Lower leg skin (tissue), 3 donors: ENCODE measurements at regions not wholly inside any gene's neighbourhood (a gene's known extent, or its start where the extent isn't known, plus 50 kb on each side); places are given as distances from the start of the nearest gene placed in this dataset.

Experiments
- POLR2A ChIP-seq, 2 donors: fragments of 450-650 bp; IDR thresholded peaks; one replicate each; pipeline ENCODE4 v1.6.1; 2016 to 2017; ENCODE audit warnings: antibody characterized with exemption in 2 of 2, mild to moderate bottlenecking in 1 of 2, moderate library complexity in 1 of 2
- TF ChIP-seq, protein P1 (sequence below), 3 donors: fragments of 450-650 bp; IDR thresholded peaks; one replicate each; pipeline ENCODE4 v1.5.1; 2016; ENCODE audit warnings: antibody characterized with exemption in 3 of 3, mild to moderate bottlenecking in 3 of 3, moderate library complexity in 2 of 3

DNA sequence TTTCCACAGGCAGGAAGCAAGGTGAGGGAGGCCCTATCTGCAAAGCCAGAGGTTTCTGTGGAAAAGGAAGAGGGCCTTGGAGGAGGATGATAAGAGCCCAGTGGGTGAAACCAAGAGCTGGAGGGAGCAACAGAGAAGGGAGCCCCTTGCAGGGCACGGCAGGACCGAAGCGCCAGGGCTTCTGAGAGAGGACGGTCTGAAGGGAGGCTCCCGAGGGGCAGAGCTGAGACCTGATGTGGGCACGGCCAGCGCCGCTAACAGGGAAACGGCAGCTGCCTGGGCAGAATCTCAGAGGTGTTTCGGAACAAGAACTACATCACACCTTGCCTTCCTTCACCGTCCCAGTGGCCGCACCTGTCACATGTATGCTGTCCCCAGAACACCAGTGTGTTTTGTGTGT, 144.3 kb upstream of the ADARB2 start:
- TF ChIP-seq, protein P1, sequence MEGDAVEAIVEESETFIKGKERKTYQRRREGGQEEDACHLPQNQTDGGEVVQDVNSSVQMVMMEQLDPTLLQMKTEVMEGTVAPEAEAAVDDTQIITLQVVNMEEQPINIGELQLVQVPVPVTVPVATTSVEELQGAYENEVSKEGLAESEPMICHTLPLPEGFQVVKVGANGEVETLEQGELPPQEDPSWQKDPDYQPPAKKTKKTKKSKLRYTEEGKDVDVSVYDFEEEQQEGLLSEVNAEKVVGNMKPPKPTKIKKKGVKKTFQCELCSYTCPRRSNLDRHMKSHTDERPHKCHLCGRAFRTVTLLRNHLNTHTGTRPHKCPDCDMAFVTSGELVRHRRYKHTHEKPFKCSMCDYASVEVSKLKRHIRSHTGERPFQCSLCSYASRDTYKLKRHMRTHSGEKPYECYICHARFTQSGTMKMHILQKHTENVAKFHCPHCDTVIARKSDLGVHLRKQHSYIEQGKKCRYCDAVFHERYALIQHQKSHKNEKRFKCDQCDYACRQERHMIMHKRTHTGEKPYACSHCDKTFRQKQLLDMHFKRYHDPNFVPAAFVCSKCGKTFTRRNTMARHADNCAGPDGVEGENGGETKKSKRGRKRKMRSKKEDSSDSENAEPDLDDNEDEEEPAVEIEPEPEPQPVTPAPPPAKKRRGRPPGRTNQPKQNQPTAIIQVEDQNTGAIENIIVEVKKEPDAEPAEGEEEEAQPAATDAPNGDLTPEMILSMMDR (IDR thresholded peaks at IDR 0.05) = no peak
- no peak for TF ChIP-seq POLR2A (IDR thresholded peaks at IDR 0.05)
